Endodermal cell (in vitro differentiated cells): ENCODE measurements at regions not wholly inside any gene's neighbourhood (a gene's known extent, or its start where the extent isn't known, plus 50 kb on each side); places are given as distances from the start of the nearest gene placed in this dataset.

Experiments
- DNase-seq: peaks from one replicate; pipeline ENCODE4 v3.0.0-alpha.2; 2017
- H3K27ac ChIP-seq: 2 replicates; pipeline ENCODE4 v1.5.1; 2013; ENCODE audit warnings: mild to moderate bottlenecking, low read depth, low read length, moderate library complexity
- H3K27me3 ChIP-seq: 2 replicates; pipeline ENCODE4 v1.6.1; 2013; ENCODE audit warnings: mild to moderate bottlenecking, low read length, moderate library complexity; ENCODE audit not compliant: insufficient read depth, control insufficient read depth, poor library complexity, severe bottlenecking
- H3K36me3 ChIP-seq: 2 replicates; pipeline ENCODE4 v1.7.0; 2013; ENCODE audit warnings: mild to moderate bottlenecking, low read length, moderate library complexity; ENCODE audit not compliant: control insufficient read depth, insufficient read depth
- H3K4me1 ChIP-seq: one replicate; pipeline ENCODE4 v1.7.0; 2013; ENCODE audit warnings: low read length; ENCODE audit not compliant: control insufficient read depth, insufficient read depth
- H3K4me3 ChIP-seq: 2 replicates; pipeline ENCODE4 v1.5.1; 2013; ENCODE audit warnings: mild to moderate bottlenecking, low read length, moderate library complexity
- H3K9ac ChIP-seq: 2 replicates; pipeline ENCODE4 v1.6.1; 2013; ENCODE audit warnings: mild to moderate bottlenecking, low read length, moderate library complexity; ENCODE audit not compliant: poor library complexity, severe bottlenecking; ENCODE audit errors: extremely low read depth
- H3K9me3 ChIP-seq: 2 replicates; pipeline ENCODE4 v1.6.1; 2013; ENCODE audit warnings: mild to moderate bottlenecking, low read length, moderate library complexity; ENCODE audit not compliant: control insufficient read depth
- H3K27ac Mint-ChIP-seq: 2 replicates; pipeline ENCODE4 v1.8.0; 2020; ENCODE audit warnings: mixed read lengths
- H3K27me3 Mint-ChIP-seq: 2 replicates; pipeline ENCODE4 v1.8.0; 2021; ENCODE audit warnings: mild to moderate bottlenecking, mixed read lengths; ENCODE audit not compliant: insufficient read depth
- H3K36me3 Mint-ChIP-seq: 2 replicates; pipeline ENCODE4 v1.8.0; 2020; ENCODE audit warnings: low read depth, mixed read lengths
- H3K4me1 Mint-ChIP-seq: 2 replicates; pipeline ENCODE4 v1.8.0; 2020; ENCODE audit warnings: mixed read lengths
- H3K4me3 Mint-ChIP-seq: 2 replicates; pipeline ENCODE4 v1.8.0; 2020; ENCODE audit warnings: mild to moderate bottlenecking, moderate library complexity, mixed read lengths
- H3K9me3 Mint-ChIP-seq: 2 replicates; pipeline ENCODE4 v1.8.0; 2020; ENCODE audit warnings: mild to moderate bottlenecking, mixed read lengths
- WGBS, 2 experiments: methylation state at CpG; one replicate each; pipeline versions ENCODE4 v1.1.5 to v1.1.7; 2013; ENCODE audit warnings: missing lambda C conversion rate in 2 of 2, mixed read lengths in 1 of 2; ENCODE audit not compliant: insufficient coverage in 1 of 2, insufficient read length in 1 of 2; 5-methylcytosine and 5-hydroxymethylcytosine counted together
- TF ChIP-seq, protein P1 (sequence below): fragments of 200-600 bp; sonication (generic); conservative IDR thresholded peaks from 2 replicates; pipeline ENCODE4 v1.5.0; 2021; ENCODE audit warnings: antibody characterized with exemption, mild to moderate bottlenecking

DNA sequence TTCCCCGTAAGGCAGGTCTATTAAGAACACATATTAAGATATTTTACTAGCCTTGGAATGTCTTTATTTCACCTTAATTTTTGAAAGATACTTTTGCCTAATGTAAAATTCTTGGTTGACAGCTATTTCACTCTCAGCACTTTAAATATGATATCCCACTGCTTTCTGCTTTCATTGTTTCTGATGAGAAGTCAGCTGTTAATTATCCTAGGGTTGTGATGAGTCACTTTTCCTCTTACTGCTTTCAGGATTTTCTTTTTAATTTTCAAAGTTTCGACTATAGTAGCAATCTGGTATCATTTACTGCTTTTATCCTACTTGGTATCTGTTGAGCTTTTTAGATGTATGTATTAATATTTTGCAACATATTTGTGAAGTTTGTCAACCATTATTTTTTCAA, 578.9 kb upstream of the ATP2B1 start:
- peaks cover 10% of the 10 kb centered on the region for H3K9me3 ChIP-seq
- WGBS, 2 experiments: 100% methylated on average over 1 of the region's 2 CpGs; no CpG with 5 or more reads in 1 of the 2 experiments
- Mint-ChIP-seq H3K36me3 (peaks cover 3% of the 10 kb centered on the region), H3K27ac (no peak overlapping the region), H3K4me1 (no peaks in the 10 kb centered on the region), H3K4me3 (no peak overlapping the region), H3K27me3 (no peaks in the 10 kb centered on the region), H3K9me3 (peaks cover 21% of the 10 kb centered on the region)
- H3K27ac ChIP-seq: no peak overlapping the region
- no peak for DNase-seq
- TF ChIP-seq, protein P1, sequence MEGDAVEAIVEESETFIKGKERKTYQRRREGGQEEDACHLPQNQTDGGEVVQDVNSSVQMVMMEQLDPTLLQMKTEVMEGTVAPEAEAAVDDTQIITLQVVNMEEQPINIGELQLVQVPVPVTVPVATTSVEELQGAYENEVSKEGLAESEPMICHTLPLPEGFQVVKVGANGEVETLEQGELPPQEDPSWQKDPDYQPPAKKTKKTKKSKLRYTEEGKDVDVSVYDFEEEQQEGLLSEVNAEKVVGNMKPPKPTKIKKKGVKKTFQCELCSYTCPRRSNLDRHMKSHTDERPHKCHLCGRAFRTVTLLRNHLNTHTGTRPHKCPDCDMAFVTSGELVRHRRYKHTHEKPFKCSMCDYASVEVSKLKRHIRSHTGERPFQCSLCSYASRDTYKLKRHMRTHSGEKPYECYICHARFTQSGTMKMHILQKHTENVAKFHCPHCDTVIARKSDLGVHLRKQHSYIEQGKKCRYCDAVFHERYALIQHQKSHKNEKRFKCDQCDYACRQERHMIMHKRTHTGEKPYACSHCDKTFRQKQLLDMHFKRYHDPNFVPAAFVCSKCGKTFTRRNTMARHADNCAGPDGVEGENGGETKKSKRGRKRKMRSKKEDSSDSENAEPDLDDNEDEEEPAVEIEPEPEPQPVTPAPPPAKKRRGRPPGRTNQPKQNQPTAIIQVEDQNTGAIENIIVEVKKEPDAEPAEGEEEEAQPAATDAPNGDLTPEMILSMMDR: no peak
- H3K4me3 ChIP-seq: no peak overlapping the region
- no peaks in the 10 kb centered on the region for H3K4me1 ChIP-seq
- no peaks in the 10 kb centered on the region for H3K36me3 ChIP-seq
- H3K9ac ChIP-seq: no peak overlapping the region
- H3K27me3 ChIP-seq: no peaks in the 10 kb centered on the region

GRCh38 chr12:90281154-90281868, 572.7 kb upstream of the ATP2B1 start:
- WGBS, 2 experiments: 77 to 89% methylated on average over 1 of the region's 1 CpG
- H3K36me3 ChIP-seq: no peaks in the 10 kb centered on the region
- Mint-ChIP-seq H3K4me1 (no peaks in the 10 kb centered on the region), H3K9me3 (peaks cover 36% of the 10 kb centered on the region), H3K36me3 (peaks cover 5% of the 10 kb centered on the region), H3K4me3 (no peak overlapping the region), H3K27me3 (no peaks in the 10 kb centered on the region), H3K27ac (no peak overlapping the region)
- no peaks in the 10 kb centered on the region for H3K27me3 ChIP-seq
- peaks cover 20% of the 10 kb centered on the region for H3K9me3 ChIP-seq
- H3K4me1 ChIP-seq: no peaks in the 10 kb centered on the region
- no peak overlapping the region for H3K27ac ChIP-seq
- DNase-seq: no peak
- H3K4me3 ChIP-seq: peak overlapping the region; percentile 18
- no peak overlapping the region for H3K9ac ChIP-seq
- TF ChIP-seq, protein P1: no peak

DNA sequence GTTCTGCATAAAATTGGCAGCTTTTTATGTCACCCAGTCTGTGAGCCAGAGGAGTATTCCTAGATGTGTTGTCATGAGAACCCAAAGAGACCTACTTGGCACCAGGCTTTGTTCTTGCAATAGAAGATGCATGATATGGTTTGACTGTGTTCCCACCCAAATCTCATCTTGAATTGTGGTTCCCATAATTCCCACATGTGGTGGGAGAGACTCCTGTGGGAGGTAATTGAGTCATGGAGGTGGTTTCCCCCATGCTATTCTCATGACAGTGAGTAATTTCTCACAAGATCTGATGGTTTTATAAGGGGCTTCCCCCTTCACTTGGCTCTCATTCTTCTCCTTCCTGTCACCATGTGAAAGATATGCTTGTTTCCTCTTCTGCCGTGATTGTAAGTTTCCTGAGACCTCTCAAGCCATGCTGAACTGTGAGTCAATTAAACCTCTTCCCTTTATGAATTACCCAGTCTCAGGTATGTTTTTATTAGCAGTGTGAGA, 572.0 kb upstream of the ATP2B1 start:
- Mint-ChIP-seq H3K36me3 (peaks cover 5% of the 10 kb centered on the region), H3K4me1 (no peaks in the 10 kb centered on the region)

More for the DNA sequence above, 572.0 kb upstream of the ATP2B1 start:
- 82% methylated on average over 1 of the region's 1 CpG; no CpG with 5 or more reads in 1 of the 2 experiments for WGBS, 2 experiments
- no peak overlapping the region for H3K27ac Mint-ChIP-seq
- no peak overlapping the region for H3K4me3 Mint-ChIP-seq
- no peaks in the 10 kb centered on the region for H3K4me1 ChIP-seq
- no peak overlapping the region for H3K9ac ChIP-seq
- peaks cover 36% of the 10 kb centered on the region for H3K9me3 Mint-ChIP-seq
- no peaks in the 10 kb centered on the region for H3K27me3 Mint-ChIP-seq
- no peak overlapping the region for H3K4me3 ChIP-seq
- H3K27ac ChIP-seq: no peak overlapping the region
- no peak for DNase-seq
- no peaks in the 10 kb centered on the region for H3K36me3 ChIP-seq
- no peaks in the 10 kb centered on the region for H3K27me3 ChIP-seq
- H3K9me3 ChIP-seq: peaks cover 20% of the 10 kb centered on the region
- TF ChIP-seq, protein P1: no peak
